ENCODE measurements at regions not wholly inside any gene's neighbourhood (a gene's known extent, or its start where the extent isn't known, plus 50 kb on each side); places are given as distances from the start of the nearest gene placed in this dataset.

- TF ChIP-seq ZNF565 (CRISPR knock-in tag; conservative IDR thresholded peaks at IDR 0.05; ENCODE audit: low read depth) (no peak), ZFP30 (CRISPR knock-in tag; IDR thresholded peaks at IDR 0.05) (no peak), RARB (CRISPR knock-in tag; IDR thresholded peaks at IDR 0.05) (no peak), CSDC2 (CRISPR knock-in tag; IDR thresholded peaks at IDR 0.05) (no peak), ZNF8 (CRISPR knock-in tag; IDR thresholded peaks at IDR 0.05) (no peak), CSRNP3 (CRISPR knock-in tag; IDR thresholded peaks at IDR 0.05) (no peak)
These were observed 566.8 kb downstream of the NTRK3 start for GRCh38 chr15:87689716-87690115.

Data from SK-N-SH treated with all-trans-retinoic acid at 6 μM for 48 hours (cell line).